SK-N-SH (cell line): ENCODE measurements at regions not wholly inside any gene's neighbourhood (a gene's known extent, or its start where the extent isn't known, plus 50 kb on each side); places are given as distances from the start of the nearest gene placed in this dataset.

Experiments
- CTCF ChIA-PET: fragments of 300-600, 350-600 bp; formaldehyde crosslinking; extraction: SDS; loops from one replicate; lab custom pipeline; 2021; lab: Yijun Ruan, JAX
- POLR2A ChIA-PET: fragments of 350-600 bp; sonication (Branson Sonifier 250); formaldehyde crosslinking; extraction: SDS; loops from one replicate; lab custom pipeline; 2020; ENCODE audit warnings: antibody characterized with exemption, inconsistent platforms; lab: Yijun Ruan, JAX
- DNase-seq: peaks from one replicate; pipeline ENCODE4 v3.0.0; 2012
- H2AFZ ChIP-seq: fragments of 200-600 bp; sonication (generic); 2 replicates; pipeline ENCODE4 v1.8.1; 2016; ENCODE audit warnings: antibody characterized with exemption, mild to moderate bottlenecking, low read depth
- H3F3A ChIP-seq: fragments of 200-600 bp; sonication (generic); replicated peaks from 2 replicates; pipeline ENCODE3; 2016; ENCODE audit warnings: antibody characterized with exemption, mild to moderate bottlenecking; ENCODE audit not compliant: insufficient read depth
- H3K27ac ChIP-seq, 2 experiments: fragments of 200-500 bp in 1 of 2; fragments of 200-600 bp in 1 of 2; sonication (Bioruptor generic) in 1 of 2; sonication (generic), shearing (Covaris generic) in 1 of 2; 2 replicates each; pipeline versions ENCODE4 v1.5.1 to v1.6.1; 2014 to 2016; ENCODE audit warnings: low read depth in 2 of 2, inconsistent platforms in 1 of 2, low read length in 1 of 2, mild to moderate bottlenecking in 1 of 2, mixed read lengths in 1 of 2
- H3K27me3 ChIP-seq: fragments of 200-600 bp; sonication (generic), shearing (Covaris generic); 2 replicates; pipeline ENCODE4 v1.6.1; 2016; ENCODE audit warnings: mixed run types; ENCODE audit not compliant: insufficient read depth
- H3K36me3 ChIP-seq, 2 experiments: fragments of 200-500 bp in 1 of 2; fragments of 200-600 bp in 1 of 2; sonication (Bioruptor generic) in 1 of 2; sonication (generic) in 1 of 2; replicated peaks in 1 of 2; 2 replicates each; pipeline versions ENCODE3 to v1.5.1; 2014 to 2016; ENCODE audit warnings: low read length in 1 of 2, mild to moderate bottlenecking in 1 of 2; ENCODE audit not compliant: insufficient read depth in 2 of 2, control insufficient read depth in 1 of 2
- H3K4me1 ChIP-seq, 2 experiments: fragments of 200-500 bp in 1 of 2; fragments of 200-600 bp in 1 of 2; sonication (Bioruptor generic) in 1 of 2; sonication (generic), shearing (Covaris generic) in 1 of 2; 2 replicates each; pipeline versions ENCODE4 v1.5.1 to v1.6.1; 2014 to 2016; ENCODE audit warnings: low read depth in 1 of 2, low read length in 1 of 2, mixed run types in 1 of 2; ENCODE audit not compliant: insufficient read depth in 2 of 2, control insufficient read depth in 1 of 2
- H3K4me2 ChIP-seq: fragments of 200-600 bp; sonication (generic), shearing (Covaris generic); 2 replicates; pipeline ENCODE4 v1.6.1; 2017; ENCODE audit warnings: mixed run types
- H3K4me3 ChIP-seq, 2 experiments: fragments of 200-500 bp in 1 of 2; fragments of 200-600 bp in 1 of 2; sonication (Bioruptor generic) in 1 of 2; sonication (generic), shearing (Covaris generic) in 1 of 2; 2 replicates each; pipeline versions ENCODE4 v1.5.1 to v1.8.1; 2014 to 2016; ENCODE audit warnings: low read depth in 2 of 2, inconsistent platforms in 1 of 2, low read length in 1 of 2, mild to moderate bottlenecking in 1 of 2, mixed read lengths in 1 of 2, moderate library complexity in 1 of 2
- H3K79me2 ChIP-seq: fragments of 200-600 bp; sonication (generic); 2 replicates; pipeline ENCODE4 v1.8.1; 2017; ENCODE audit warnings: mild to moderate bottlenecking; ENCODE audit not compliant: insufficient read depth
- H3K9ac ChIP-seq: fragments of 200-600 bp; sonication (generic); 2 replicates; pipeline ENCODE4 v1.6.1; 2017; ENCODE audit warnings: mixed run types
- H3K9me2 ChIP-seq: fragments of 200-600 bp; sonication (generic); 2 replicates; pipeline ENCODE4 v1.6.1; 2017; ENCODE audit warnings: mixed run types
- H3K9me3 ChIP-seq: fragments of 200-600 bp; sonication (generic); 2 replicates; pipeline ENCODE4 v1.6.1; 2017; ENCODE audit warnings: mixed run types, mild to moderate bottlenecking, moderate library complexity
- H4K20me1 ChIP-seq: fragments of 200-600 bp; sonication (generic); 2 replicates; pipeline ENCODE4 v1.6.1; 2017; ENCODE audit warnings: mild to moderate bottlenecking, mixed run types; ENCODE audit not compliant: insufficient read depth
- CTCF ChIP-seq: fragments of 200-600 bp; sonication (generic); IDR thresholded peaks from 2 replicates; pipeline ENCODE4 v1.6.1; 2017; ENCODE audit warnings: antibody characterized with exemption, mild to moderate bottlenecking, moderate library complexity
- FOSL2 ChIP-seq: IDR thresholded peaks from 2 replicates; pipeline ENCODE4 v1.4.0; 2012; ENCODE audit warnings: low read depth, mild to moderate bottlenecking, moderate library complexity, borderline replicate concordance
- FOXM1 ChIP-seq: IDR thresholded peaks from 2 replicates; pipeline ENCODE4 v1.4.0; 2012; ENCODE audit warnings: low read depth, mild to moderate bottlenecking
- JUND ChIP-seq: IDR thresholded peaks from 2 replicates; pipeline ENCODE4 v1.4.0; 2012
- MEF2A ChIP-seq: IDR thresholded peaks from 2 replicates; pipeline ENCODE4 v1.4.0; 2012; ENCODE audit warnings: low read depth, borderline replicate concordance
- NFIC ChIP-seq: IDR thresholded peaks from 2 replicates; pipeline ENCODE4 v1.4.0; 2012; ENCODE audit warnings: borderline replicate concordance
- PBX3 ChIP-seq: IDR thresholded peaks from 2 replicates; pipeline ENCODE4; 2012
- POLR2AphosphoS5 ChIP-seq: IDR thresholded peaks from 2 replicates; pipeline ENCODE4 v1.6.1; 2012; ENCODE audit warnings: low read depth, low read length
- RAD21 ChIP-seq: IDR thresholded peaks from 2 replicates; pipeline ENCODE4 v1.6.1; 2012; ENCODE audit warnings: mild to moderate bottlenecking, low read length
- RCOR1 ChIP-seq: fragments of 150-350 bp; IDR thresholded peaks from 2 replicates; pipeline ENCODE4 v1.6.1; 2017; ENCODE audit warnings: antibody characterized with exemption, low read length
- REST ChIP-seq: IDR thresholded peaks from 2 replicates; pipeline ENCODE4 v1.6.1; 2012; ENCODE audit warnings: mild to moderate bottlenecking, low read depth, low read length, moderate library complexity
- RFX5 ChIP-seq: IDR thresholded peaks from 2 replicates; pipeline ENCODE4 v1.6.1; 2012; ENCODE audit warnings: mild to moderate bottlenecking, improper control_type of control experiment, low read length
- SMC3 ChIP-seq: IDR thresholded peaks from 2 replicates; pipeline ENCODE4 v1.6.1; 2012; ENCODE audit warnings: low read depth, low read length, improper control_type of control experiment
- TAF1 ChIP-seq: IDR thresholded peaks from 2 replicates; pipeline ENCODE4 v1.6.1; 2012; ENCODE audit warnings: low read depth, mild to moderate bottlenecking, low read length, moderate library complexity, borderline replicate concordance
- YY1 ChIP-seq: IDR thresholded peaks from 2 replicates; pipeline ENCODE4 v1.4.0; 2012; ENCODE audit warnings: low read depth, mild to moderate bottlenecking
- WGBS: methylation state at CpG from one replicate; pipeline ENCODE4 v1.1.6; 2017; ENCODE audit warnings: low lambda C conversion rate; 5-methylcytosine and 5-hydroxymethylcytosine counted together

- Histone ChIP-seq H3K79me2 (no peaks in the 10 kb centered on the region), H3K27ac (no peak overlapping the region), H3K4me2 (no peak overlapping the region), H3K27me3 (no peaks in the 10 kb centered on the region), H3F3A (no peaks in the 10 kb centered on the region), H3K36me3 (no peaks in the 10 kb centered on the region), H3K9ac (no peak overlapping the region), H2AFZ (no peak overlapping the region), H4K20me1 (no peaks in the 10 kb centered on the region), H3K9me3 (no peaks in the 10 kb centered on the region), H3K4me1 (no peaks in the 10 kb centered on the region), H3K4me3 (no peak overlapping the region), H3K9me2 (no peaks in the 10 kb centered on the region)
- TF ChIP-seq FOXM1 (no peak), TAF1 (no peak), JUND (no peak), NFIC (no peak), RCOR1 (no peak), CTCF (no peak), REST (no peak), FOSL2 (no peak), RFX5 (no peak), RAD21 (no peak), POLR2AphosphoS5 (no peak), PBX3 (no peak), YY1 (no peak), MEF2A (no peak), SMC3 (no peak)
- WGBS, result under 1% methylated on average over 6 of the region's 6 CpGs
- CTCF ChIA-PET, result no interaction called here
- POLR2A ChIA-PET, result no interaction called here
- DNase-seq, result no peak
Observed at GRCh38 chr5:7271435-7272084, 124.4 kb upstream of the ADCY2 start.
